Neural progenitor cell (in vitro differentiated cells): ENCODE measurements at regions not wholly inside any gene's neighbourhood (a gene's known extent, or its start where the extent isn't known, plus 50 kb on each side); places are given as distances from the start of the nearest gene placed in this dataset.

Experiments used
- CTCF ChIP-seq: fragments of 200-600 bp; sonication (generic); IDR thresholded peaks from 2 replicates; pipeline ENCODE4 v1.5.1; 2017; ENCODE audit warnings: antibody characterized with exemption, mild to moderate bottlenecking
- EZH2phosphoT487 ChIP-seq: fragments of 200-600 bp; sonication (generic); IDR thresholded peaks from 2 replicates; pipeline ENCODE4 v1.6.1; 2017; ENCODE audit warnings: antibody characterized with exemption

GRCh38 chr14:96663491-96664067, 133.6 kb upstream of the VRK1 start:
- TF ChIP-seq EZH2phosphoT487 (no peak), CTCF (no peak)
